Fibroblast of the aortic adventitia (primary cell): ENCODE measurements at regions not wholly inside any gene's neighbourhood (a gene's known extent, or its start where the extent isn't known, plus 50 kb on each side); places are given as distances from the start of the nearest gene placed in this dataset.
A peak's percentile ranks its signal among the peaks of the same experiment; 100 is the strongest.
"Not testable (repeated sequence)": the region's sequence is repeated elsewhere in the genome, so short reads cannot be mapped to it uniquely, and the experiment has no call there.

Source experiments
- DNase-seq: peaks from one replicate; pipeline ENCODE4 v3.0.0-alpha.2; 2010; ENCODE audit warnings: low read depth
- H3K4me3 ChIP-seq: 2 replicates; pipeline ENCODE4 v1.5.1; 2011; ENCODE audit warnings: low read depth, mild to moderate bottlenecking, control low read depth, low read length, moderate library complexity

GRCh38 chr2:87956613-87957012 is 59.7 kb downstream of the RNU2-63P start:
- peak; percentile 9 for DNase-seq
- not testable (repeated sequence) for H3K4me3 ChIP-seq

- DNase-seq, H3K4me3 ChIP-seq: not testable (repeated sequence)
Measured at GRCh38 chr2:87949008-87949407, 67.3 kb downstream of the RNU2-63P start.

- not testable (repeated sequence) for DNase-seq, H3K4me3 ChIP-seq
Measured at GRCh38 chr2:87946644-87947370, 69.5 kb downstream of the RNU2-63P start.

- H3K4me3 ChIP-seq, DNase-seq: not testable (repeated sequence)
Measured at GRCh38 chr2:87939299-87939698, 77.0 kb downstream of the RNU2-63P start.

- not testable (repeated sequence) for DNase-seq, H3K4me3 ChIP-seq
Measured at GRCh38 chr2:87919023-87919665, 93.5 kb upstream of the RGPD2 start.

- DNase-seq, H3K4me3 ChIP-seq: not testable (repeated sequence)
Measured at GRCh38 chr2:87917194-87917593, 91.6 kb upstream of the RGPD2 start.

GRCh38 chr2:87910848-87911247 is 85.3 kb upstream of the RGPD2 start:
- not testable (repeated sequence) for DNase-seq, H3K4me3 ChIP-seq

- H3K4me3 ChIP-seq, DNase-seq: not testable (repeated sequence)
Measured at GRCh38 chr2:87909042-87909441, 83.4 kb upstream of the RGPD2 start.

- DNase-seq, H3K4me3 ChIP-seq: not testable (repeated sequence)
Measured at GRCh38 chr2:87907556-87908099, 82.0 kb upstream of the RGPD2 start.

GRCh38 chr2:87903242-87904114 is 77.9 kb upstream of the RGPD2 start:
- DNase-seq, result peak; percentile 69
- H3K4me3 ChIP-seq, result not testable (repeated sequence)

GRCh38 chr2:87883659-87884058 is 58.1 kb upstream of the RGPD2 start:
- H3K4me3 ChIP-seq, result not testable (repeated sequence)

More at GRCh38 chr2:87883659-87884058, 58.1 kb upstream of the RGPD2 start:
- not testable (repeated sequence) for DNase-seq
